ENCODE measurements at regions not wholly inside any gene's neighbourhood (a gene's known extent, or its start where the extent isn't known, plus 50 kb on each side); places are given as distances from the start of the nearest gene placed in this dataset.

DNA sequence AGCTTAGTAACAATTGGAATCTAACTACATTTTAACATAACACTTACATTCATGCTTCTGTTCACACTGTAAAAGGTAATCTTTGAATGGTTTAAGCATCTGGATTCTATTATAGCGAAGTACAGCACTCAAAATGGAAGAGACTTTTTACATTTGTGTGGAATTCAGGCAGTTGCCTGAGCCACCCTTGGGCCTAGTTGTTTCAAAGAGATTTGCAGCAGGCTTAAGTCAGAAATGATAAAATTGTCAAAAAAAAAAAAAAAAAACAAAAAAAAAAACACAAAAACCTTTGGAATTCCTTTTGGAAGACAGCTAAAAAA, 199.9 kb downstream of the LYPLAL1 start (continued):
- TF ChIP-seq, protein P1, sequence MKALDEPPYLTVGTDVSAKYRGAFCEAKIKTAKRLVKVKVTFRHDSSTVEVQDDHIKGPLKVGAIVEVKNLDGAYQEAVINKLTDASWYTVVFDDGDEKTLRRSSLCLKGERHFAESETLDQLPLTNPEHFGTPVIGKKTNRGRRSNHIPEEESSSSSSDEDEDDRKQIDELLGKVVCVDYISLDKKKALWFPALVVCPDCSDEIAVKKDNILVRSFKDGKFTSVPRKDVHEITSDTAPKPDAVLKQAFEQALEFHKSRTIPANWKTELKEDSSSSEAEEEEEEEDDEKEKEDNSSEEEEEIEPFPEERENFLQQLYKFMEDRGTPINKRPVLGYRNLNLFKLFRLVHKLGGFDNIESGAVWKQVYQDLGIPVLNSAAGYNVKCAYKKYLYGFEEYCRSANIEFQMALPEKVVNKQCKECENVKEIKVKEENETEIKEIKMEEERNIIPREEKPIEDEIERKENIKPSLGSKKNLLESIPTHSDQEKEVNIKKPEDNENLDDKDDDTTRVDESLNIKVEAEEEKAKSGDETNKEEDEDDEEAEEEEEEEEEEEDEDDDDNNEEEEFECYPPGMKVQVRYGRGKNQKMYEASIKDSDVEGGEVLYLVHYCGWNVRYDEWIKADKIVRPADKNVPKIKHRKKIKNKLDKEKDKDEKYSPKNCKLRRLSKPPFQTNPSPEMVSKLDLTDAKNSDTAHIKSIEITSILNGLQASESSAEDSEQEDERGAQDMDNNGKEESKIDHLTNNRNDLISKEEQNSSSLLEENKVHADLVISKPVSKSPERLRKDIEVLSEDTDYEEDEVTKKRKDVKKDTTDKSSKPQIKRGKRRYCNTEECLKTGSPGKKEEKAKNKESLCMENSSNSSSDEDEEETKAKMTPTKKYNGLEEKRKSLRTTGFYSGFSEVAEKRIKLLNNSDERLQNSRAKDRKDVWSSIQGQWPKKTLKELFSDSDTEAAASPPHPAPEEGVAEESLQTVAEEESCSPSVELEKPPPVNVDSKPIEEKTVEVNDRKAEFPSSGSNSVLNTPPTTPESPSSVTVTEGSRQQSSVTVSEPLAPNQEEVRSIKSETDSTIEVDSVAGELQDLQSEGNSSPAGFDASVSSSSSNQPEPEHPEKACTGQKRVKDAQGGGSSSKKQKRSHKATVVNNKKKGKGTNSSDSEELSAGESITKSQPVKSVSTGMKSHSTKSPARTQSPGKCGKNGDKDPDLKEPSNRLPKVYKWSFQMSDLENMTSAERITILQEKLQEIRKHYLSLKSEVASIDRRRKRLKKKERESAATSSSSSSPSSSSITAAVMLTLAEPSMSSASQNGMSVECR (CRISPR knock-in tag; IDR thresholded peaks at IDR 0.05; ENCODE audit: borderline replicate concordance), result no peak
- TF ChIP-seq TCF7 (CRISPR knock-in tag; IDR thresholded peaks at IDR 0.05; ENCODE audit: low read depth) (no peak), GABPB1 (CRISPR knock-in tag; IDR thresholded peaks at IDR 0.05) (no peak), NR3C1 (CRISPR knock-in tag; conservative IDR thresholded peaks at IDR 0.05; ENCODE audit: low read depth) (no peak)

DNA sequence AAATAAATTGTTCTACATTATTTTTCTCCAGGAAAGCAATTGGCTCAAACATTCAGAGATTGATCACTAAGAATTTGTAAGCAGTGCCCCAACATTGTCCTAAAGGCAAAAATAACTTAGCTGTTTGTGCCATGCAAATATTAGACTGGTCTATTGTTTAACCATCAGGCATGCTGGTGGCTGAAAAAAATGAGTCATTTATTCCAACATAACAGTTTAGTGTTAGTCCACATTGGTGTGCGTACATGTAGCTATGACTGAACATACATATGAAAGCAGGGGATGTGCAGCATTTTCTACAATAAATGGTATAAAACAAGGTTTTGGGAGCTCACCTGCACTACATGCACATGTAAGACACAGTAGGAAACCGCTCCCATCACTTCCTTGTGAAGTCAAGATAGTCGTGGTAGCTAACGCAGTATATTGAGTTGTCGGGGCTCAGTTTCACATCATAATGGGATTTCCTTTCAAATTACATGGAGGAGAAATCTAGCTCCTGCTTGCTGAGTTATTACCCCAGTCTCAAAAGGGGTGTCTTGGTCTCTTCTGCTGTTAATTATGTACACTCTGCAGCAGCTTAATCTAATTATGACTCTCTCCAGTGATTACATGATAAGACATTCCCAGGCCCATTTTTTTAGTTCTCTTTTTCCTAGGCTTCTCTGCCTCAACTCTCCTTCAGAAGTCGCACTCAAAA, 199.4 kb downstream of the LYPLAL1 start:
- no peaks in the 10 kb centered on the region for H3K9me3 Mint-ChIP-seq
- no peaks in the 10 kb centered on the region for H3K27me3 Mint-ChIP-seq (ENCODE audit: low read depth)
- H3K27ac Mint-ChIP-seq, result no peak overlapping the region
- no peak for ATAC-seq
- CTCF ChIA-PET, result interaction anchor here (0.6 to 3.3 kb wide), 2 partner anchors 13 to 286 kb away, joined by 3 to 19 read pairs; no protein-coding TSS in a partner anchor
- no peaks in the 10 kb centered on the region for H3K36me3 Mint-ChIP-seq
- POLR2A ChIA-PET, result no interaction called here
- H3K4me1 Mint-ChIP-seq, result peaks cover 16% of the 10 kb centered on the region
- TF ChIP-seq SMAD4 (CRISPR knock-in tag; IDR thresholded peaks at IDR 0.05) (no peak), TP53 (CRISPR knock-in tag; IDR thresholded peaks at IDR 0.05) (no peak)
- TF ChIP-seq, protein P2, sequence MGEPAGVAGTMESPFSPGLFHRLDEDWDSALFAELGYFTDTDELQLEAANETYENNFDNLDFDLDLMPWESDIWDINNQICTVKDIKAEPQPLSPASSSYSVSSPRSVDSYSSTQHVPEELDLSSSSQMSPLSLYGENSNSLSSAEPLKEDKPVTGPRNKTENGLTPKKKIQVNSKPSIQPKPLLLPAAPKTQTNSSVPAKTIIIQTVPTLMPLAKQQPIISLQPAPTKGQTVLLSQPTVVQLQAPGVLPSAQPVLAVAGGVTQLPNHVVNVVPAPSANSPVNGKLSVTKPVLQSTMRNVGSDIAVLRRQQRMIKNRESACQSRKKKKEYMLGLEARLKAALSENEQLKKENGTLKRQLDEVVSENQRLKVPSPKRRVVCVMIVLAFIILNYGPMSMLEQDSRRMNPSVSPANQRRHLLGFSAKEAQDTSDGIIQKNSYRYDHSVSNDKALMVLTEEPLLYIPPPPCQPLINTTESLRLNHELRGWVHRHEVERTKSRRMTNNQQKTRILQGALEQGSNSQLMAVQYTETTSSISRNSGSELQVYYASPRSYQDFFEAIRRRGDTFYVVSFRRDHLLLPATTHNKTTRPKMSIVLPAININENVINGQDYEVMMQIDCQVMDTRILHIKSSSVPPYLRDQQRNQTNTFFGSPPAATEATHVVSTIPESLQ (CRISPR knock-in tag; IDR thresholded peaks at IDR 0.05), result no peak
- no peak overlapping the region for H3K4me3 Mint-ChIP-seq
- no peak for DNase-seq (ENCODE audit: low spot score)

DNA sequence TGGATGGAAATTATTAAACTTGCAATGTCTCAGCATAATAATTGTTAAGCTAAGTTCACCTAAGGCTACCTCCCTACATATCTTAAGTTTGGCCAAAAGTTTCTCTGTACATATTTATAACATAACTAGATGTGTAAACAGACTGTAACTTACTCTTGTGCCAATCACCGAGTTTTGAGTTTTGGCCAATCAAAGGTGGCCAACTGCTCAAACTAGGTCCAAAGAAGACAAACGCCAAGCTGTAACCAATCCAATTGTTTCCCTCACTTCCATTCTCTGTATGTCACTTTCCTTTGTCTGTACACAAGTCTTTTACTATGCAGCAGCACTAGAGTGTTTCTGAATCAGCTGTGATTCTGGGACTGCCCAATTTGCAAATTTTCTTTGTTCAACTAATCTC, 197.8 kb downstream of the LYPLAL1 start:
- no peak overlapping the region for H3K27ac Mint-ChIP-seq
- no peaks in the 10 kb centered on the region for H3K36me3 Mint-ChIP-seq
- CTCF ChIA-PET, result no interaction called here
- DNase-seq (ENCODE audit: low spot score) (no peak), ATAC-seq (no peak)
- no peaks in the 10 kb centered on the region for H3K27me3 Mint-ChIP-seq (ENCODE audit: low read depth)
- peaks cover 16% of the 10 kb centered on the region for H3K4me1 Mint-ChIP-seq
- TF ChIP-seq MXD4 (CRISPR knock-in tag; IDR thresholded peaks at IDR 0.05; ENCODE audit: borderline replicate concordance), result no peak
- TF ChIP-seq NFYB (CRISPR knock-in tag; conservative IDR thresholded peaks at IDR 0.05; ENCODE audit: low read depth), result no peak
- no peaks in the 10 kb centered on the region for H3K9me3 Mint-ChIP-seq
- POLR2A ChIA-PET, result no interaction called here
- H3K4me3 Mint-ChIP-seq, result no peak overlapping the region

DNA sequence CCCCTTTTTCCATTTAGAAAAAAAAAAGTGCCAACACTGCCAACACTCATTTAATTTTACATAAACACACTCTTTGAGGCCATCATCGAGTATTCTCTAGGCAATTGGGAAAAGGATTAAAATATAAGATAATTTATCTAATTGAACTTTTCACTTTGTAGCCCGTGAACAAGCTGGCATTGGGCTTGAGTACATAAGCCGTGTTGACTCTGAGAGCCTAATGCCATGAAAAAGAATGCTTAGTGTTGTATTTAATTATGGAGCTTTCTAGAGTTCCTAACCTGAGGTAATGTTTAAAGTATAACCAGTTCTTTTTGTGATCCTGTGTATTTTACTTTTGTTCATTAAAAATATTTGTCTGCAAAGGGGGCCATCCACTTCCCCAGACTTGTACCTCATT, 193.8 kb downstream of the LYPLAL1 start:
- Mint-ChIP-seq H3K4me1 (peaks cover 3% of the 10 kb centered on the region; the same call in 1 of the 2 replicates), H3K4me3 (no peak overlapping the region), H3K27ac (no peak overlapping the region), H3K9me3 (no peaks in the 10 kb centered on the region), H3K27me3 (ENCODE audit: low read depth) (no peaks in the 10 kb centered on the region), H3K36me3 (no peaks in the 10 kb centered on the region)
- ChIA-PET CTCF (interaction anchor here (0.6 kb wide), 1 partner anchor 19 kb away, joined by 3 read pairs; no protein-coding TSS in a partner anchor), POLR2A (no interaction called here)
- ATAC-seq (no peak), DNase-seq (ENCODE audit: low spot score) (no peak)
- TF ChIP-seq ZNF416 (CRISPR knock-in tag; IDR thresholded peaks at IDR 0.05) (no peak), SP1 (CRISPR knock-in tag; conservative IDR thresholded peaks at IDR 0.05) (no peak), ZBTB21 (CRISPR knock-in tag; IDR thresholded peaks at IDR 0.05; ENCODE audit: borderline replicate concordance) (no peak), TCF7 (CRISPR knock-in tag; IDR thresholded peaks at IDR 0.05; ENCODE audit: low read depth) (no peak), GRHL2 (CRISPR knock-in tag; IDR thresholded peaks at IDR 0.05; ENCODE audit: insufficient replicate concordance, severe bottlenecking) (no peak), ELF4 (CRISPR knock-in tag; IDR thresholded peaks at IDR 0.05; ENCODE audit: low read depth) (no peak), ZNF138 (CRISPR knock-in tag; conservative IDR thresholded peaks at IDR 0.05) (no peak)
- TF ChIP-seq, protein P3, sequence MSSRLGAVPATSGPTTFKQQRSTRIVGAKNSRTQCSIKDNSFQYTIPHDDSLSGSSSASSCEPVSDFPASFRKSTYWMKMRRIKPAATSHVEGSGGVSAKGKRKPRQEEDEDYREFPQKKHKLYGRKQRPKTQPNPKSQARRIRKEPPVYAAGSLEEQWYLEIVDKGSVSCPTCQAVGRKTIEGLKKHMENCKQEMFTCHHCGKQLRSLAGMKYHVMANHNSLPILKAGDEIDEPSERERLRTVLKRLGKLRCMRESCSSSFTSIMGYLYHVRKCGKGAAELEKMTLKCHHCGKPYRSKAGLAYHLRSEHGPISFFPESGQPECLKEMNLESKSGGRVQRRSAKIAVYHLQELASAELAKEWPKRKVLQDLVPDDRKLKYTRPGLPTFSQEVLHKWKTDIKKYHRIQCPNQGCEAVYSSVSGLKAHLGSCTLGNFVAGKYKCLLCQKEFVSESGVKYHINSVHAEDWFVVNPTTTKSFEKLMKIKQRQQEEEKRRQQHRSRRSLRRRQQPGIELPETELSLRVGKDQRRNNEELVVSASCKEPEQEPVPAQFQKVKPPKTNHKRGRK (CRISPR knock-in tag; IDR thresholded peaks at IDR 0.05; ENCODE audit: borderline replicate concordance), result no peak
- TF ChIP-seq, protein P4, sequence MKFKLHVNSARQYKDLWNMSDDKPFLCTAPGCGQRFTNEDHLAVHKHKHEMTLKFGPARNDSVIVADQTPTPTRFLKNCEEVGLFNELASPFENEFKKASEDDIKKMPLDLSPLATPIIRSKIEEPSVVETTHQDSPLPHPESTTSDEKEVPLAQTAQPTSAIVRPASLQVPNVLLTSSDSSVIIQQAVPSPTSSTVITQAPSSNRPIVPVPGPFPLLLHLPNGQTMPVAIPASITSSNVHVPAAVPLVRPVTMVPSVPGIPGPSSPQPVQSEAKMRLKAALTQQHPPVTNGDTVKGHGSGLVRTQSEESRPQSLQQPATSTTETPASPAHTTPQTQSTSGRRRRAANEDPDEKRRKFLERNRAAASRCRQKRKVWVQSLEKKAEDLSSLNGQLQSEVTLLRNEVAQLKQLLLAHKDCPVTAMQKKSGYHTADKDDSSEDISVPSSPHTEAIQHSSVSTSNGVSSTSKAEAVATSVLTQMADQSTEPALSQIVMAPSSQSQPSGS (CRISPR knock-in tag; IDR thresholded peaks at IDR 0.05; ENCODE audit: borderline replicate concordance, low read depth), result no peak
- TF ChIP-seq, protein P5, sequence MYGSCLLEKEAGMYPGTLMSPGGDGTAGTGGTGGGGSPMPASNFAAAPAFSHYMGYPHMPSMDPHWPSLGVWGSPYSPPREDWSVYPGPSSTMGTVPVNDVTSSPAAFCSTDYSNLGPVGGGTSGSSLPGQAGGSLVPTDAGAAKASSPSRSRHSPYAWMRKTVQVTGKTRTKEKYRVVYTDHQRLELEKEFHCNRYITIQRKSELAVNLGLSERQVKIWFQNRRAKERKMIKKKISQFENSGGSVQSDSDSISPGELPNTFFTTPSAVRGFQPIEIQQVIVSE (CRISPR knock-in tag; IDR thresholded peaks at IDR 0.05; ENCODE audit: borderline replicate concordance), result no peak
- TF ChIP-seq, protein P6, sequence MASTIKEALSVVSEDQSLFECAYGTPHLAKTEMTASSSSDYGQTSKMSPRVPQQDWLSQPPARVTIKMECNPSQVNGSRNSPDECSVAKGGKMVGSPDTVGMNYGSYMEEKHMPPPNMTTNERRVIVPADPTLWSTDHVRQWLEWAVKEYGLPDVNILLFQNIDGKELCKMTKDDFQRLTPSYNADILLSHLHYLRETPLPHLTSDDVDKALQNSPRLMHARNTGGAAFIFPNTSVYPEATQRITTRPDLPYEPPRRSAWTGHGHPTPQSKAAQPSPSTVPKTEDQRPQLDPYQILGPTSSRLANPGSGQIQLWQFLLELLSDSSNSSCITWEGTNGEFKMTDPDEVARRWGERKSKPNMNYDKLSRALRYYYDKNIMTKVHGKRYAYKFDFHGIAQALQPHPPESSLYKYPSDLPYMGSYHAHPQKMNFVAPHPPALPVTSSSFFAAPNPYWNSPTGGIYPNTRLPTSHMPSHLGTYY (CRISPR knock-in tag; IDR thresholded peaks at IDR 0.05), result no peak
